ENCODE measurements at regions not wholly inside any gene's neighbourhood (a gene's known extent, or its start where the extent isn't known, plus 50 kb on each side); places are given as distances from the start of the nearest gene placed in this dataset.
"Not testable (repeated sequence)": the region's sequence is repeated elsewhere in the genome, so short reads cannot be mapped to it uniquely, and the experiment has no call there.

DNA sequence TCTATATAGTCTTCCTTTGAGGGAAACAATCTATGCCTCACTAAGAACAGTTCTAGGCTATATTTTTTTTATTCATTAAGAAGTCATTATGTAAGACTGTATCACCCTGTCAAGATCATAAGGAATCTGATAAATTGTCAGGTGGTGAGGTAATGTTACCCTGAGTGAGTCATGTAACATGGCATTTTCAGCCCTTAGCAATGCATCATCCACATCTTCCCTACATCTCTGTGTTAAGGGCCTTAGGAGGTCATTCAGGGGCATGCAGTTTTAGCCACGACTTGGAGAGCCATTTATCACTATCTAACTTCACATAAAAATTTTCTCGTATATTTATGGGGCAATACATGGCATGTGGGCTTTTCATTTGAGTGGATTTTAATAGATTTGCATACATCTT is 924.5 kb upstream of the MBL2 start:
- in situ Hi-C loops (cut with MboI; ENCODE audit: low sequenced_read_pairs), result no loop called here
- Histone ChIP-seq H3K9me3 (no peaks in the 10 kb centered on the region), H3K4me3 (no peak overlapping the region), H3K27me3 (ENCODE audit: low read depth) (no peaks in the 10 kb centered on the region), H3K36me3 (replicated peaks) (no peaks in the 10 kb centered on the region), H3K4me1 (no peaks in the 10 kb centered on the region)
- DNase-seq (ENCODE audit: low spot score in 2 of 2), result no peak

DNA sequence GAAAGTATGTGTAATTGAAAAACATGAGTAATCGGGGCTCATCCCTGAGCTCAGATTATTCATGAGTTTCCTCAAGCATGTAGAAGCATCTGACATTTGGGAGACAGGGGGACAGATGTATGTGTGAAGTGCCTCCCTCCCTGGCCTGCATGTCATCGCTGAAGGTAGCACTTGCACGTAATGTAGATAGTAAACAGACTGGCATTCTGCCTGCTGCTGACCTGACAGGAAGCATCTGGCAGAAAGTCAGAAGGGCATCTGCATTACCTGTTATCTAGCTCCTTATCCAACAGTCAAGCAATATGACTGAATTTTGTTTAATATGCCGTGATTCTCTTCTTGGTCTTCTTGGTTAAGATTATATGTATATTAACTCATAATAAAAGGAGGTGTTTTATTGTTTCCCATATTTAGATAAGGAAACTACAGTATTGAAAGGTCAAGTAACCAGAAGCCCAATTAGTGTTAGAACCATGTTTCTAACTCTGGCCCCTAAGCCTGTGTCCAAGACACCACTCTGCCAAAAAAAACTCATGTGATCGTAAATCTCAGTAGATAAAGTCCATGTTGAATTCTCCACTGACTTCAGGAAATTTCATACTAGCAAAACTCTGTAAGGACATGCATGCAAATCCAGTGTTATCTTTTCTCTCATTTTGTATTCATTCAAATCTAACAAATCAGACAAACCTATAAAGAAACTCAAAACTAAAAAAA is 918.1 kb upstream of the MBL2 start:
- 0 out of 2 replicates have a peak, but pooled peaks cover 2% of the 10 kb centered on the region for H3K27me3 ChIP-seq (ENCODE audit: low read depth)
- no peaks in the 10 kb centered on the region for H3K4me1 ChIP-seq
- no peak for DNase-seq (ENCODE audit: low spot score in 2 of 2)
- no peak overlapping the region for H3K4me3 ChIP-seq
- H3K9me3 ChIP-seq, result no peaks in the 10 kb centered on the region
- in situ Hi-C loops (cut with MboI; ENCODE audit: low sequenced_read_pairs), result no loop called here
- H3K36me3 ChIP-seq (replicated peaks), result no peaks in the 10 kb centered on the region

DNA sequence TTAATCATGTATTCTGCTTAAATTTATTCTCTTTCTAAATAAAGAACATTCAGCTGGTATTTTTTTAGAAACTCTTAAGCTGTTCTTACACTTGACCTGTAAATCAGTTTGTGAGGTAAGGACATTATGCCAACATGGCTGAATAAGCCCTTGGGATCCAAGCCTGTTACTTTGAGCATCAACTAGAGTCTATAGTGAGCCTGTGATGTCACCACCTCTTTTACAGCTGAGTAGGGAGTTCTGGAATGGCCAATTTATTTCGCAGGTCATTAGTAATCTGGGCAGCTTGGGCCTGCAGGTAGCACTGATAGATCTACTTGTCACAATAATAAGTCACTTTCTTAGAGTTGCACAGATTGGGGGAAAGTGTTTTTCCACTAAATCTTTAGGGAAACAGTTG is 915.2 kb upstream of the MBL2 start:
- H3K4me3 ChIP-seq, result no peak overlapping the region
- H3K36me3 ChIP-seq (replicated peaks), result no peaks in the 10 kb centered on the region
- in situ Hi-C loops (cut with MboI; ENCODE audit: low sequenced_read_pairs), result no loop called here
- no peaks in the 10 kb centered on the region for H3K9me3 ChIP-seq
- 0 out of 2 replicates have a peak, but pooled peaks cover 2% of the 10 kb centered on the region for H3K27me3 ChIP-seq (ENCODE audit: low read depth)
- H3K4me1 ChIP-seq, result no peaks in the 10 kb centered on the region
- no peak for DNase-seq (ENCODE audit: low spot score in 2 of 2)

DNA sequence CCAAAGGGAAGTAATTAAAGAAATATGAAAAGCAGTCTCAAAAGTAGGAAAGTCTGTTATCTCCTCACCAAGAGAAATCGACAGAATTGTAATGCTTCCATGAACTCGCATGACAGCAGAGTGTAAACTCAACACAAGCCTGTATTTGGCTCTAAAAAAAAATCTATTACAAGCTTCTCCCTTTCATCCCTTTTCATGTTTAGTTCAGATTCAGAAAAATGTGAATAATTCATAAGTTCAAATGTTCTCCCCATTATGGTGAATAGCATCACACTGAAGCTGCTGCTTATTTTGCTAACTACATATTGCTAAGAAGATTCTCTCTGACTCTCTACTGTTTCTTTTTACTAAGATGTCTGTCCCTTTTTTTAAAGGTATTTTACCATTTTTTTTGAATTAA is 910.3 kb upstream of the MBL2 start:
- Histone ChIP-seq H3K9me3 (no peaks in the 10 kb centered on the region), H3K4me3 (no peak overlapping the region), H3K27me3 (ENCODE audit: low read depth) (0 out of 2 replicates have a peak, but pooled peaks cover 5% of the 10 kb centered on the region), H3K4me1 (no peaks in the 10 kb centered on the region), H3K36me3 (replicated peaks) (no peaks in the 10 kb centered on the region)
- in situ Hi-C loops (cut with MboI; ENCODE audit: low sequenced_read_pairs), result no loop called here
- no peak for DNase-seq (ENCODE audit: low spot score in 2 of 2)

DNA sequence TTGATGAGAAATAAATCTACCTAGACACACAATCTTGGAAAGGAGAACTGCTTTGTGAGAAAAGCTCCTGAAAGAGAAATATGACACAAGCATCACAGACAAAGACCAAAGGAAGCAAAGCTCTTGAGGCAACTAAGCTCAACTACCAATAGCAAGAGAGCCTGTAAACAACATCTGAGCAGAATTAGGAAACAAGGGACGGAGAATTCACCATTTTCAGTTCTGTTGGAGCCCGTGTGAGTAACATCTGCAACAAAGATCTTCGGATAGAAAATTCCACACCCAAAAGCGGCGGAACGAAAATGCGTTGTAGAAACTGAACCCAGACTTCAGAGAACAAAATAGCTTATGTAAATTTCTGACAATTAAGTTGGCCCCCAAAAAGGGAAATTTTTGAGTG is 909.9 kb upstream of the MBL2 start:
- H3K9me3 ChIP-seq, result no peaks in the 10 kb centered on the region
- H3K4me1 ChIP-seq, result no peaks in the 10 kb centered on the region
- in situ Hi-C loops (cut with MboI; ENCODE audit: low sequenced_read_pairs), result no loop called here
- 0 out of 2 replicates have a peak, but pooled peaks cover 5% of the 10 kb centered on the region for H3K27me3 ChIP-seq (ENCODE audit: low read depth)
- no peaks in the 10 kb centered on the region for H3K36me3 ChIP-seq (replicated peaks)
- no peak overlapping the region for H3K4me3 ChIP-seq
- DNase-seq (ENCODE audit: low spot score in 2 of 2), result no peak

DNA sequence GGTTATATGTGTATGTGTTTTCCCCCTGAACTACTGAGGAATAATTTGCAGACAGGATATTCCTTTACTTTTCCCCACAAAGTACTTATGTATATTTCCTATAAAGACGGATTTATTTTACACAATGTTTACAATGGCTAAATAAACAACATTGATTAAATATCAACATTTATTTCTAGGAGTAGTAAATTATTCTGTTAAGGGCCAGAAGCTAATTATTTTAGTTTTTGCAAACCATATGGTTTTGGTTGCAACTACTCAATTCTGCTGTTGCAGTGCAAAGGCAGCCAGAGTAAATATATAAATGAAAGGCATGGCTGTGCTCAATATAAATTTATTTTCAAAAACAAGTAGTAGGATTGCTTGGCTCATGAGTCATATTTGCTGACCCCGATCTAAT is 907.1 kb upstream of the MBL2 start:
- H3K4me1 ChIP-seq, result no peaks in the 10 kb centered on the region
- no peak for DNase-seq (ENCODE audit: low spot score in 2 of 2)
- peaks cover 7% of the 10 kb centered on the region; the same call in 1 of the 2 replicates for H3K27me3 ChIP-seq (ENCODE audit: low read depth)
- no peak overlapping the region for H3K4me3 ChIP-seq
- in situ Hi-C loops (cut with MboI; ENCODE audit: low sequenced_read_pairs), result no loop called here
- H3K9me3 ChIP-seq, result no peaks in the 10 kb centered on the region
- H3K36me3 ChIP-seq (replicated peaks), result no peaks in the 10 kb centered on the region

DNA sequence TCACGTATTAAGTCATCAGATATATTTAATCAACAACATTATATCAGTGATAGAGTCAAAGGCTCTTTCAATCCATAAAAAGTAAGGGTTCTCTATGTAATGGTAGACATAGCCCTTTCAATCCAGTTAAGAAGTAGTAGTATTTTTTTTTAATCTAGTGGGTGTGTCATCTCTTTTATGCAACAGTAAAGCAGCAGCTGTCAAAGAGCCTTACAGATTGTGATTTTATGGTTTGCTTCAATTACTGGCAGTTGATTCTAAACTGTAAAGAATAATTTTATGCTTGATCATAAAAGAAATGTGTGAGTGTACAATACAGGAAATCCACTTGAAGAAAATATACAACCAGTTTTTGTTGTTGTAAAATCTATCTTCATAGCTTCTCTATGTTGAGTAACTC is 902.6 kb upstream of the MBL2 start:
- H3K4me3 ChIP-seq, result no peak overlapping the region
- in situ Hi-C loops (cut with MboI; ENCODE audit: low sequenced_read_pairs), result no loop called here
- peaks cover 7% of the 10 kb centered on the region; the same call in 1 of the 2 replicates for H3K27me3 ChIP-seq (ENCODE audit: low read depth)
- no peaks in the 10 kb centered on the region for H3K36me3 ChIP-seq (replicated peaks)
- H3K9me3 ChIP-seq, result no peaks in the 10 kb centered on the region; the same call in 1 of the 2 replicates
- DNase-seq (ENCODE audit: low spot score in 2 of 2), result no peak
- H3K4me1 ChIP-seq, result no peaks in the 10 kb centered on the region

DNA sequence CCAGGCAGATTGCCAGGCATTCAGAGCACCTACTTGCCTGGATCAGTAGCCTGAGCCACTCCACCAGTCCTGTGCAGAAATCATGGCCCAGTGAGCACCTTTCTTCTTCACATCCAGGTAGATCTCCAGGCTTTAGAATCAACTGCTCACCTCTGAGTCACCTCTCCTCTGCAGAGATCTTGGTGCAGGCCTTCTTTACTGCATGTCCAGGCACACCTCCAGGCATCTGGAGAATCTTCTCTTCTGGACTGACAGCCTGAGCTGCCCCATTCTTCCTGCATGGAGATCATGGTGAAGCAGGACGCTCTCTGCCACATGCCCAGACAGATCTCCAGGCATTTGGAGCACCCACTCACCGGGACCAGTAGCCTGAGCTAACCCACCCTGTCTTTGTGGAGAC is 894.5 kb upstream of the MBL2 start:
- H3K9me3 ChIP-seq, result no peaks in the 10 kb centered on the region; the same call in 1 of the 2 replicates
- H3K36me3 ChIP-seq (replicated peaks), result no peaks in the 10 kb centered on the region
- in situ Hi-C loops (cut with MboI; ENCODE audit: low sequenced_read_pairs), result no loop called here
- H3K4me3 ChIP-seq, result no peak overlapping the region
- no peak for DNase-seq (ENCODE audit: low spot score in 2 of 2)
- H3K27me3 ChIP-seq (ENCODE audit: low read depth), result no peaks in the 10 kb centered on the region
- no peaks in the 10 kb centered on the region for H3K4me1 ChIP-seq

DNA sequence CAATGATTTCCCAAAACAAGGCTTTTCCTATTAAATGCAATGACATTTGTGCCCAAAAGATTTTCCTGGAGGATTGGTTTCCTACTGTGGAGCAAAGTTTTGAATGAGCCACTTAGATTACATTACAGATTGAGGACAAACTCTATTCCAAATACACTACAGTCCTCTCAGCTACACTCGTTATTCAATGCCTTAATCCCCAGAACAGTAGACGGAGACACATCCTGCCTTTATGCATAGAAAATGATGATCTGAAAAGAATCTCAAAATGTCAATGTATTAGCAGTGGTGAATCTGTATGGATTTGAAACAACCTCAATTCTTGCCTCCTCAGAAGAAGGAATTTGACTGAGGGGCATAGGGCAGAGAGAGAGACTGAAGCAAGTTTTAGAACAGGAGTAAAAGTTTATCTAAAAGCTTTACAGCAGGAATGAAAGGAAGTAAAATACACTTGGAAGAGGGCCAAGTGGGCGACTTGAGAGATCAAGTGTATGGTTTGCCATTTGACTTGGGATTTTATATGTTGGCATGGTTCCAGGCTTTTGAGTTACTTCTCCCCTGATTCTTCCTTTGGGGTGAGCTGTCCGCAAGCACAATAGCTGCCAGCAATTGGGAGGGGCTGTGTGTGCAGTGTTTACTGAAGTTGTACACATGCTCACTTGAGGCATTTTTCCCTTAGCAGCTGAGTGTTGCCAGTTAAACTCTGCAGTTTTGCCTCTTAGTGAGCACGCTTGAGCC is 891.9 kb upstream of the MBL2 start:
- Histone ChIP-seq H3K27me3 (ENCODE audit: low read depth) (no peaks in the 10 kb centered on the region), H3K4me3 (no peak overlapping the region), H3K9me3 (no peaks in the 10 kb centered on the region), H3K36me3 (replicated peaks) (no peaks in the 10 kb centered on the region), H3K4me1 (no peaks in the 10 kb centered on the region)
- DNase-seq (ENCODE audit: low spot score in 2 of 2), result peak; percentile 14 to 44
- in situ Hi-C loops (cut with MboI; ENCODE audit: low sequenced_read_pairs), result no loop called here

DNA sequence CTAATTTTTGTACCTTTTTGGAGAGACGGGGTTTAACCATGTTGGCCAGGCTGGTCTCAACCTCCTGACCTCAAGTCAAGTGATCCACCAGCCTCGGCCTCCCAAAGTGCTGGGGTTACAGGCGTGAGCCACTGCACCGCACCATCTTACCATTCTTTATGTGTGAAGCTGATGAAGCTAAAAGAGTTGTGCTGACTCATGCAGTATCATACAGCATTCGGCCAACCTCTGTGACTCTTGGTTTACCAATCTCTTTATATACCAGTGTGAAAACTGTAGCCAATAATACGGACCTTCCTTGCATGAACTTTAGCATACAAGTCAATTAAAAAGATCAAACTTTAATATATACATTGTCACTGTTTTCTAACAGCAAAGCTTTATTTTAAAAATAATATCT is 878.2 kb upstream of the MBL2 start:
- no peak for DNase-seq (ENCODE audit: low spot score in 2 of 2)
- H3K4me1 ChIP-seq, result no peaks in the 10 kb centered on the region
- no peak overlapping the region for H3K4me3 ChIP-seq
- no peaks in the 10 kb centered on the region for H3K27me3 ChIP-seq (ENCODE audit: low read depth)
- no peaks in the 10 kb centered on the region for H3K9me3 ChIP-seq
- H3K36me3 ChIP-seq (replicated peaks), result no peaks in the 10 kb centered on the region
- in situ Hi-C loops (cut with MboI; ENCODE audit: low sequenced_read_pairs), result no loop called here

DNA sequence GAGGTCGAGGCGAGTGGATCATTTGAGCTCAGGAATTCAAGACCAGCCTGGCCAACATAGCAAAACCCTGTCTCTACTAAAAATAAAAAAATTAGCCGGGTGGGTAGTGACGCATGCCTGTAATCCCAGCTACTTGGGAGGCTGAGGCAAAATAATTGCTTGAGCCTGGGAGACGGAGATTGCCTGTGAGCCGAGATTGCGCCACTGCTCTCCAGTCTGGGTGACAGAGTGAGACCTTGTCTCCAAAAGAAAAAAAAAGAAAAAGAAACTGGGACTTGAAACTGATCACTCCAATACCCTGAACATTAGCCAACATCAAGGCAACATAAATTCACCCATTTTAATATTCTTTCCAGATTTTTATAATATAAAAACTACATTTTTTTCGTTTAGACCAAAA is 874.6 kb upstream of the MBL2 start:
- in situ Hi-C loops (cut with MboI; ENCODE audit: low sequenced_read_pairs); DNase-seq (ENCODE audit: low spot score in 2 of 2); H3K4me1 ChIP-seq; H3K9me3 ChIP-seq; H3K36me3 ChIP-seq (replicated peaks); H3K4me3 ChIP-seq; H3K27me3 ChIP-seq (ENCODE audit: low read depth): not testable (repeated sequence)

DNA sequence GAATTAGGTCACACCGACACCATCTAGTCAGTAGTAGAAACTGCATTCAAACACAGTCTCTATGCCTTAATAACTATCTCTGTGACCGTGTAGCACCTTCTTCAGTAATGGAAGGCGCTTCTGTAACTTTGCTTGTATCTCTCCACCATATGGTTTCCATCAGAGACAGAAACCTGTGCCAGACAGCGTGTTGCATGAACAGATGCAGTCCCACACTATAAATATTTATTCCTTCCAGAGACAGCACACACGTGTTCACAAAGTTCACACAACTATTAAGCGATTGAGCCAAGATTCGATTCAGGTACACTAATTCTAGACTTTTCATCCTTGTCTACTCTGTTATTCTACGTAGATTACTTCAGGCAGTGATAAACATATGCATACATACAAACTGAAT is 873.9 kb upstream of the MBL2 start:
- no peaks in the 10 kb centered on the region for H3K36me3 ChIP-seq (replicated peaks)

DNA sequence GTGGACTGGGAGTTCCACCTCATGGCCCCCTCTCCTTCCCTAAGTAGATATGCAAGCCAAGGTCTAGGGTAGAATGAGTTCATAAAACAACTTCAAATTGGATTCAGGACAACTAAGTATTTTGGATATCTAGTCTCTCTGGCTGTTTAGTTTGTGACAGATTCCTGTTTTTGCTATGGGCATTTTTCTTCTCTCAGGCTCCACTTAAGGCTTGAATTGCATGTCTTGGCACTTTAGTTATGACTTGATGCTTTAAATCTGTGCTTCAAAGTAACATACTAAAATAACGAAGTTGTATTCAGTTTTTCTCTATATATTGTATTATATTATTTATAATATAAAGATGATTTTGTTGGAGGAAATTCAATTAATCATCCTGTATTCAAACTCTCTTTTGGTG is 873.4 kb upstream of the MBL2 start:
- Histone ChIP-seq H3K27me3 (ENCODE audit: low read depth) (no peaks in the 10 kb centered on the region), H3K9me3 (no peaks in the 10 kb centered on the region), H3K36me3 (replicated peaks) (no peaks in the 10 kb centered on the region), H3K4me1 (no peaks in the 10 kb centered on the region), H3K4me3 (no peak overlapping the region)
- in situ Hi-C loops (cut with MboI; ENCODE audit: low sequenced_read_pairs), result no loop called here
- no peak for DNase-seq (ENCODE audit: low spot score in 2 of 2)

More for the DNA sequence above, 873.9 kb upstream of the MBL2 start:
- no peaks in the 10 kb centered on the region for H3K4me1 ChIP-seq
- H3K27me3 ChIP-seq (ENCODE audit: low read depth), result no peaks in the 10 kb centered on the region
- H3K4me3 ChIP-seq, result no peak overlapping the region
- in situ Hi-C loops (cut with MboI; ENCODE audit: low sequenced_read_pairs), result no loop called here
- no peak for DNase-seq (ENCODE audit: low spot score in 2 of 2)
- H3K9me3 ChIP-seq, result no peaks in the 10 kb centered on the region

DNA sequence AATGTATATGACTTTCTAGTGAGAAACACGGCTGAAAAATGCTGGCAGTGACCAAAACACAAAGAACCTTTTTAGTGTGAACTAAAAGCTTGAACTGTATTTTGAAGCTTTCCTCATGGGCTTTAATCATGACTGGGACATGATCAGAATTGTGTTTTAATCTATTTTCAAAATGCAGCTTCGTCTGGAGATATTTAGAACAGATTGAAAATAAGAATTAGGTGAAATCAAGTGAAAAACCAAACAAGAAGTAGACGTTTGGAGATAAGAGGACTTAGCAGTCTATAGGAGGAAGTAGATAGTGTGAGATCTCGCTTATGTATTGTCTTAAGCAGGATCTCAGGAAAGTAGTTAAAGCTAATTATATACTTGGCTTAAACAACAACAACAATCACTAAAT is 865.4 kb upstream of the MBL2 start:
- H3K36me3 ChIP-seq (replicated peaks), result no peaks in the 10 kb centered on the region
- in situ Hi-C loops (cut with MboI; ENCODE audit: low sequenced_read_pairs), result no loop called here
- no peaks in the 10 kb centered on the region for H3K27me3 ChIP-seq (ENCODE audit: low read depth)
- no peak for DNase-seq (ENCODE audit: low spot score in 2 of 2)
- H3K9me3 ChIP-seq, result no peaks in the 10 kb centered on the region
- H3K4me1 ChIP-seq, result no peaks in the 10 kb centered on the region
- H3K4me3 ChIP-seq, result no peak overlapping the region

Data from HAP-1 (cell line).